ENCODE measurements at regions not wholly inside any gene's neighbourhood (a gene's known extent, or its start where the extent isn't known, plus 50 kb on each side); places are given as distances from the start of the nearest gene placed in this dataset.
"Not testable (repeated sequence)": the region's sequence is repeated elsewhere in the genome, so short reads cannot be mapped to it uniquely, and the experiment has no call there.

DNA sequence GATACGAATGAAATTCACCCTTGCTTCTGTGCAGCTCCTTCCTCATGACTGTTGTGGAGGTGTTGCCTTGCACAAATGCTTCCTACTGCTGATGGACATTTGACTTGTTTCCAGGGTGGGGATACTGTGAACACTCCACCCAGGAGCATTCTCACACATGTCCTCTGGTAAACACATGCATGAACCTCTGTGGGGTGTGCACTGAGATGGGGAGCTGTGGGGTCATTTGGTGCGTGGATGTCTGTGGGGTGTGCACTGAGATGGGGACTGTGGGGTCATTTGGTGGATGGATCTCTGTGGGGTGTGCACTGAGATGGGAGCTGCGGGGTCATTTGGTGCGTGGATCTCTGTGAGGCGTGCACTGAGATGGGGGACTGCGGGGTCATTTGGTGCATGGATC lies 72.9 kb upstream of the IRX4 start:
- no peak for ATAC-seq
- no peak for DNase-seq

DNA sequence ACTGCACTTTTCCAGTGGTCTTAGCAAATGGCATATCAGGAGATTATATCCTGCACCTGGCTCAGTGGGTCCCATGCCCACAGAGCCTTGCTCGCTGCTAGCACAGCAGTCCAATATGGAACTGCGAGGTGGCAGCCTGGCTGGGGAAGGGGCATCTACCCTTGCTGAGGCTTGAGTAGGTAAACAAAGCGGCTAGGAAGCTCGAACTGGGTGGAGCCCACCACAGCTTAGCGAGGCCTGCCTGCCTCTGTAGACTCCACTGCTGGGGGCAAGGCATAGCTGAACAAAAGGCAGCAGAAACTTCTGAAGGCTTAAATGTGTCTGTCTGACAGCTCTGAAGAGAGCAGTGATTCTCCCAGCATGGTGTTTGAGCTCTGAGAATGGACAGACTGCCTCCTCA lies 71.0 kb upstream of the IRX4 start:
- not testable (repeated sequence) for DNase-seq, ATAC-seq

DNA sequence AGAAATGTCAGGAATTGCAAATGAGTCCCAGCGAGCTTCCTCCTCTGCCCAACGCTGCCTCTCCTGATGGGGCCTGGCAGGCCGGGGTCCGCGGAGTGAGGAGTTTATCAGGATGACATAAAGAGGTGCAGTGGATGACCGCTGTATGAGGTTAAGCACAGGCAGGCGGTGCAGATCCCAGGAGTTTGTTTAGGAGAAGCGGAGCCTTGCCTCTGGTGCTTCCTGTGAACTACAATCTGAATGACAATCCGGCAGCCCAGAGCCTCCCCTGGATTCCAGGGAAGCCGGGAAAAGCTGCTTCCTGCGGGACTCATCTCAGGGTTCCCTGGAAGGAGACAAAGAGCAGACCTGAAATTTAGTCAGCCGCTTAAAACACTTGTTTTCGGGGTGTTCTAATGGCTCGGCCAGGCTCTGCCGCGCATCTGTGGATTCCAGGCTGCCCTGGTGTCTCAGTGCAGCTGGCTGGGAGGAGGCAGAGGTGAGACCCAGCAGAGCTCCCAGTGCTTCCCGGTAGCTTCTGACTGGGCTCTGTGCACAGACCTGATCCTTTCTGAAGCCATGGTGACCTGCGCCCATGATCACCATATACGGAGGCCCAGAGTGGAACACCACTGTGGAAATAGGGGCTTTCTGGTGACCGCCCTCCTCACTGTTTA lies 69.8 kb upstream of the IRX4 start:
- no peak for ATAC-seq
- DNase-seq = no peak

DNA sequence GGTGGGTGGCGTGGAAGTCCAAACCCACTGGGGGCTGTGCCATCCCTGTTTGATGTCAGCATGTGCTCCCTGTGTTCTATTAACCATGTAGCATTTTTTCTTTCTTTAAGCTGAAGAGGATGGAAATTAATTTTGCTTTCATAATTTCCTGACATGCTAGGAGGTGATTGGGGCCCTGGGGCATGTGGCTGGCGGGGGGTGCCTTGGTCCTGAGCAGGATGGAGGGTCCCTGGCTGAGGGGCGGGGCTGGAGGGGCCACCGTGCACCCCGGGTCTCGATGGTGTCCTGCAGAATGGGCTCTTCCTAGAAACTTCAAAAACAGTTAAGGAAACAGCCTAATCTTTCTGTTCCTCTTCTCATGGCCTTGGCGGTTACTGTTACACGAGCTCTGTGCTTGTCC lies 69.3 kb upstream of the IRX4 start:
- ATAC-seq = peak; percentile 42
- DNase-seq = no peak

DNA sequence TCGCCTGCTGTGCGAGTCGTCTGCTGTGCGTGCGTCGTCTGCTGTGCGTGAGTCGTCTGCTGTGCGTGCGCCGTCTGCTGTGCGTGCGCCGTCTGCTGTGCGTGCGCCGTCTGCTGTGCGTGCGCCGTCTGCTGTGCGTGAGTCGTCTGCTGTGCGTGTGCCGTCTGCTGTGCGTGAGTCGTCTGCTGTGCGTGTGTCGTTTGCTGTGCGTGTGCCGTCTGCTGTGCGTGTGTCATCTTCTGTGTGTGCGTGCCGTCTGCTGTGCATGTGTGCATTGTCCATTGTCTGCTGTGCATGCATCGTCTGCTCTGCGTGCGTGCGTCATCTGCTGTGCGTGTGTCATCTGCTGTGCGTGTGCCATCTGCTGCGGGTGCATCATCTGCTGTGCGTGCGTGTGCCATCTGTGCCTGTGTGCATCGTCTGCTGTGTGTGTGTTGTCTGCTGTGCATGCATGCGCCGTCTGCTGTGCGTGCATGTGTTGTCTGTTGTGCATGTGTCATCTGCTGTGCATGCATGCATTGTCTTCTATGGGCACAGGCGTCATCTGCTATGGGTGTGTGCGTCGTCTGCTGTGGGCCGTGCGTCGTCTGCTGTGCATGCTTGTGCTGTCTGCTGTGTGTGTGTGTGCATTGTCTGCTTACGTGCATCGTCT lies 68.6 kb upstream of the IRX4 start:
- no peak for ATAC-seq

DNA sequence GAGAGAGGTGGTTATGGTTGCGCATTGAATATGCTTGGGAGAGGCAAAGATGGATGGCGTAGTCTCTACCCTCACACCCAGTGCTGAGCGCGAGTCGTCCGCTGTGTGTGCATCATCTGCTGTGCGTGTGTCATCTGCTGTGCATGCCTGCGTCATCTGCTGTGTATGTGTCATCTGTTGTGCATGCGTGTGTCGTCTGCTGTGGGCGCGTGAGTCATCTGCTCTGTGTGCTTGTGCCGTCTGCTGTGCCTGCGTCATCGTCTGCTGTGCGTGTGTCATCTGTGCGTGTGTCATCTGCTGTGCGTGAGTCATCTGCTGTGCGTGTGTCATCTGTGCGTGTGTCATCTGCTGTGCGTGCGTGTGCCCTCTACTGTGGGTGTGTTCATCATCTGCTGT lies 68.0 kb upstream of the IRX4 start:
- DNase-seq = no peak
- ATAC-seq = no peak

More for the DNA sequence above, 68.6 kb upstream of the IRX4 start:
- DNase-seq = no peak

DNA sequence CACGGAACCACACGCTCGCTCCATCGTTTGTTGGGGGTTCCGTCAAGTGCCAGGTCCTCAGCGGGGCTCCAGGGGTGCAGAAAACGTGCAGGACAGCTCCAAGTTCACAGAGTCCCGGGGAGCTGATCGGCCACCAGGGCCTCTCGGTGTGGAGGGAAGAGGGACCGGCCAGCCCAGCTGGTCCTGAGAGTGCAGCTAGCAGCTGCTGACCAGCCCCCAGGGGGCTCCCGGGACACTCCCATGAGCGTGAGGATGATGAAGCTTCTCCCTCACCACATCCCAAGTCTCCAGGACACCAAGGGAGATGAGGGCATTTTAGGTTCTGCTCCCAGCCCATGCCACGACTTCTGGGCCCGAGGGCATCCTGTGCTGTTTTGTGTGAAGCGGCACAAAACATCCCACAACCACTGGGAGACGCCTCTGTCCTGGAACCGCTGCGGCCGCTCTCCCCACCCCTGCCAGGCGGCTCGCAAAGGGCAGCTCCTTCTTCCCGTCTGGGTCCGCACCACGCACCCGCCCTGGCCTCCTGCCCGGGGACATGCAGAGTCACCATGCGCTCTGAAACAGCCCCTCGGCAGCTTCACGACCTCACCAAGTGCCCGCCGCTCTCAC lies 67.5 kb upstream of the IRX4 start:
- no peak for ATAC-seq
- no peak for DNase-seq

DNA sequence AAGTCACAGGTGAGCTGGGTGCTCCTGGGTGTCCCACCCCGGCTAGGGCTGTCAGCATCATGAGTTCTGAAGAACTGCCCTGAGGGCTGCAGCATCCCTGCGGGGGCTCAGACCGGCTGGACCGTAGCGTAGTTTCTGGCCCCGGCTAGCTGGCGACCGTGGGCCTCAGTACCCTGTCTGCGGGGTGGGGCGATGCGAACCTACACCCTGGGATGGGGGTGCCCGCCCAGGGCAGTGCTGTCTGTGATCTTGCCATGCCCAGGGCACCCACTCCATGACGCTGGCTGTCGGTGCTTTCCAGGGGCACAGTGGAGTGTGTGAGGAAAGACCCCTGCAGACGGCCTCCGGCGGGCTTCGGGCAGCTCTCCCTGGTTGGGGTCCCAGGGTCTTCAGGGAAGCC lies 66.5 kb upstream of the IRX4 start:
- ATAC-seq = no peak
- DNase-seq = no peak

DNA sequence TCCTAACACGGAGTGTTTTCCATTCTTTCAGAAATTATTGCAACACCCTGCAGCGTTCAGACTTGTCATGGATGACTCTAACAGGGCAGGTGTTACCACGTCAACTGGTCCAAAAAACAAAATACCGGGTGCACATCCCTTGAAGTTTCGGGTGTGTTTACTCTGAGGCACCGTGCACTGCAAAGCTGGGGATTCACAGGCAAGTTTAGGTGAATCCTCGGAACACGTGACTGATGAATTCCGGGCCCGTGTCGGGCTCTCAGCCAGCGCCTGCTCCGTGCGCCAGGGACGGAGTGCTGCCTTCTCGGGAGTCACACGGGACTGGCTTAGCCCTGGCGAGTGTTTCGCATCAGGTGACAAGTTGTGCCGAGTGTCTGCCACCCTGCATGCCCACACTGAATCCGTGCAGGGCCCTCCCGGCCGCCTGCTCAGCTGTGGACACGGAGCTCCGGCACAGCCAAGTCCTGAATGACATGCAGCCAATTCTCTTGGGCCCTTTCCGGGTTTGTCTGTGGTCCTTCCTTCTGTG lies 66.0 kb upstream of the IRX4 start:
- DNase-seq (no peak), ATAC-seq (no peak)

DNA sequence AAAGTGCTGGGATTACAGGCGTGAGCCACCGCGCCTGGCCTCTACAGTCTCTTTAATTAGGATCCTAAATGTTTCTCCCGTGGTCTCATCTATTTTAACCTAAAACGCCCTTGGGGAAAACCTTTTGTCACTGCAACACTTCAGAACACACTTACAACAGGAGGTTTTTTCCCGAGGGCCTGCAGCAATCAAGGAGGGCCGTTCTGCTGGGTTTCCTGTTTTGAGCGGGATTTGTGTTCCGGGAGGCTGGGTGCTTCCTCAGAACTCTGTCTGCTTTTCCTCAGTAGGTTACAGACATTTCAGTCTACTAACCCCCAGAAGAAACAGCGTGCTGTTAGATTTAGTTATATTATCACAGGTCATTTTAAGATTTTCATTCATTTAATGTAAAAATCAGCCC lies 65.4 kb upstream of the IRX4 start:
- ATAC-seq (no peak), DNase-seq (no peak)

DNA sequence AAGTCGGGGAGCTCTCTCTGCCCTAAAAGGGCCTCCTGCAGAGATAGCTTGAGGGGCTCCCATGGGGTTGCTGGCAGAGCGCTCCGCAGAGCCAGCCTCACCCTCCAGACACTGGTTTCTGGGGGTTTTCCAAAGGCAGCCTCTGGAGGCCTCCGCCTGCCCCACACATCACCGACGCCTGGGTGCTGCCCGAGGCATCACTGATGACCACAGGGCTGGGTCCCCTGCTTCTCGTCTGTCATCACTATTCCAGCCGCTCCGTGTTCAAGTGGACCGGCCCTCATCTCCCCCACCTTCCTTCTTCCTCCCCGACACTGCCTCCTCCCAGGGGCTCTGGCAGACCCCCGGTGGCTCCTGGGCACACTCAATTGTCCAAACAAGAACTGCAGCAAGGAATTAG lies 64.1 kb upstream of the IRX4 start:
- ATAC-seq (no peak), DNase-seq (no peak)

DNA sequence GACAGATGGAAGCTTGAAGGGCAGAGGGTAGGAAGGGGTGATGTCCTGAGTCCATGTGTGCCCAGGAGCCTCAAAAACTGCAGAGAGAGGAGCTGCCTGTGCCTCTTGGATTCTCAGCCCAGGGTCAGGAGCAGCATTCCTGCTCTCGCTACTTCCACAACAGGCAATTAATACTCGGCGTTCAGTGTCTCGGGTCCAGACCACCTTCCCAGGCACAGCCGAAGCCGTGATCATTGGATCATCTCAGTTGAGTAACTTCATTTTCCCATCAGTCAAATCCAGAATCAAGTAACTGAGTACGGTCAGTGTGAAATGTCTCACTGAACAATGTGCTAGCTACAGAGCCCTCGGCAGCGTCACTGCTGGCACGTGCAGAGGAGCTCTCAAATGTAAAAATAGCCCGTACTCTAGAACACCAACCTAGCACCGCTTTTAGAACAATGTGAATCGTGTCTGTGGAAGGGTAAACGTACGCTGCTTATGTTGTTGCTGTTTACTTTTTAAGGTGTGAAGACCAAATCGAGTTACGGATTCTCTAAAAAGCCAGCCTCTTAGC lies 63.5 kb upstream of the IRX4 start:
- DNase-seq (no peak), ATAC-seq (no peak)

DNA sequence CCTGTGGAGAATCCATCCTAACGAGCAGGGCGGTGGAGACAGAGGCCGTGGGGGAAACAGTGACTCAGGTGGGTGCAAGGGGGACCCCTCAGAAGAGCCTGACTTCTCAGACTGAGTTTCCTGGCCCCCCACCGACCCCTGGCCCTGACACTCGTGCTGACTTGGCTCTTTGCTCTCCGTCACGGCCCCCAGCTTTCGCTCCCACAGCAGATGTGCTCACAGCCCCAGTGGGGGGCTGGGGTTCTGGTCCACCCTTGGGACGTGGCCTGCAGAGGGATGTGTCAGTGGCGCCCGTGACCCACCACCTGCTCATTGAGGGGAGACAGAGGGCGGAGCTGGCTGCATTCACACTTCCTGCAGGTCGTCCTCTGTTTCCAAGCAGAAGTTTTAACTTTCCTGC lies 62.9 kb upstream of the IRX4 start:
- DNase-seq (no peak), ATAC-seq (no peak)

DNA sequence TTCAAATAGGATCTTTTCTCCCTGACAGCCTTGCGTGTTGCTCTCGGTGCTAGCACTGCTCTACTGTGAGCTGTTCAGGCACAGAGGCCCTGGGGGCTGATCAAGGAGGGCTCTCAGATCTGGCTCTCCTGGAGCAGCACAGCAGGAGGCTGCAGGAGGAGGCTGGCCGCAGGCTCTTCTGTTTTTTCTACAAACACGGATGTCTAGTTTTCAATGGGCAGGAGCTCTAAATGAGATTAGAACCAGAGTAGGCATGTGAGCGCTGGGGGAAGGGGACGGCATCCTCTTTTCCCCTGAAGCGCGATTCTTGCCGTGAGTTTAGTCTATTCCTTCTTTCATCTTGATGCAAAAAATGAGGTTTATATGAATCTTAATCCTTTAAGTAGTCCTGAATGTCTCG lies 61.7 kb upstream of the IRX4 start:
- no peak for DNase-seq
- ATAC-seq = no peak

DNA sequence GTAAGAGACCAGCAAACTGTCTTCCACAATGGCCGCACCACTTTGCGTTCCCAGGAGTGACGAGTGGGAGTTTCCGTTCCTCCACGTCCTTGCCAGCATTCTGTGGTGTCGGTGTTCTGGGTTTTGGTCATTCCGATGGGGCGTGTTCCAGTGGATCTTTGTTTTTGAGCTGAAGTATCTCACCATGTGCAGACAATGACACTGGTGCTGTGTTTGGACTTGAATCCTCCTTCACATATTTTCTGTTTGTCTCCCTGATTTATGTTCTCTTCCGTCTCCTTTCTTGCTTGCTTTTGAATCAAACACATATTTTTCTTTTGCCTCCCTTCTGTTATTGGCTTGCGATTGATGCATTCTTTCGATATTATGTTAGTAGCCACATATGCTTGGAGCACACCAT lies 60.8 kb upstream of the IRX4 start:
- ATAC-seq (no peak), DNase-seq (no peak)

DNA sequence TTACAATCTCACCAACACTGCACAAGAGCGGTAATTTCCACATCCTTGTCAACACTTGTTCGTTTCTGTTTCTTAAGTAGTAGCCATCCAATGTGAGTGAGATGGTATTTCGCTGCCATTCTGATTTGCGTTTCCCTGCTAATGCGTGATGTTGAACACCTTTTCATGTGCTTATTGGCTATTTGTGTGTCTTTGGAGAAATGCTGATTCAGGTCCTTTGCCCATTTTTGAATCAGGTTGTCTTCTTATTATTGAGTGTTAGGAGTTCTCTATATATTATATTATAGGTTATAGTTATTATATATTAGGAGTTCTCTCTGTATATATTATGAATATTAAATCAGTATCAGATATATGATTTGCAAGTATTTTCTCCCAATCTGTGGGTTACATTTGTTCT lies 59.9 kb upstream of the IRX4 start:
- no peak for DNase-seq
- no peak for ATAC-seq

DNA sequence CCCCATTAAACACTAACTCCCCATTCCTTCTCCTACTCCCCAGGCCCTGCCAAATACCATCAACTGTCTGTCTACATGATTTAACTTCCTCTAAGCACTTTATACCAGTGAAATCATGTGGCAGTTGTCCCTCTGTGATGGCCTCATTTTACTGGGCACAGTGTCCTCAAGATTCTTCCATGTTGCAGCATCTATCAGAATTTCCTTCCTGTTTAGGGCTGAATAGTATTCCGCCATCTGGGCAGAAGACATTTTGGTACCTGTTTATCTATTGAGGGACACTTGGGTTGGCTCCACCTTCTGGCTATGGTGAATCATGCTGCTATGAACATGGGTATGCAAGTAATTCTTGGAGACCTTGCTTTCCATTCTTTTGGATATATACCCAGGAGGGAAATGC lies 59.4 kb upstream of the IRX4 start:
- DNase-seq (no peak), ATAC-seq (no peak)

DNA sequence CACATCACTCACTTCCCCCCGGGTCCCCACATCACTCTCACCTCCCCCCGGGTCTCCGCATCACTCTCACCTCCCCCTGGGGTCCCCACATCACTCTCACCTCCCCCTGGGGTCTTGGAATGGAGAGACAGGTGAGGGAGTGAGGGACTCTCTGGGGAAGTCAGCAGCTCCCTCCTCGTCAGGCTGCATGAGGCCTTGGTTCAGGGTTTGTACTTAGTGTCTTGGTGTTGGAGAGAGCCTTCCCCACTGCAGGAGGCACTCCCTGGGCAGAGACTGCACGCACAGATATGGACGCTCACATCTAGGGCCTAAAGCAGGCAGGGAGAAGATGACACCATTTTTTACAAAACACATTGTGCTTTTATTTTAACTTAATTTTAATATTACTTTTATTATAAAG lies 56.5 kb upstream of the IRX4 start:
- ATAC-seq = no peak
- DNase-seq = no peak

DNA sequence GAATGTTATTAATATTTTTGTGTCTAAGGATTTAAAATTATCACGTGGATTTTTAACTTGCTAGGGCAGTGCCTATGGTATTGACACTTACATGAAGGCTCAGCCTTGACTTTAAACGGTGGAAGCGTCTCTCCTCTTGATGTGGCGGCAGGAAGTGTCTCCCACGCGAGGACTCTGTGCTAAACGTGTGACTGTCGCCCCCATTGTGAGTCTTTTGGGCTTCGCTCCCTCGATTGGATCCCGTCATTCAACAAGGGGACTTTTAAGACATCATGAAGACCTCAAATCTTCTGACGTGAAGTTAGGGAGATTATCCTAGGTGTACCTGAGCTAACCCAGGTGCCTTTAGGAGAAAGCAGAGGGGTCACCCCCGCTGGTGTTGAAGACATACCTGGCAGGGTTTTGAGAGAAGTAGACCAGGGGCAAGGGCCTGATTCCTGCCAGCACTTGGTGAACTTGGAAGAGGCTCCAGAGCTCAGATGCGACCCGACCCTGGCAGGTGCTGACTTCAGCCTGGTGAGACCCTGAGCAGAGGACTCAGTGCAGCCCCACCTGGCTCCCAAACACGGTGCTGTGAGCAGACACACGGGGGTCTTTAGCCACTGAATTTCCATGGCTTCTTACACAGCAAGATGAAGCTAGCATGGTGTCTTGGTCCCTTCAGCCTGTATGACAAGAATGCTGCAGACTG lies 55.7 kb upstream of the IRX4 start:
- no peak for DNase-seq
- no peak for ATAC-seq

DNA sequence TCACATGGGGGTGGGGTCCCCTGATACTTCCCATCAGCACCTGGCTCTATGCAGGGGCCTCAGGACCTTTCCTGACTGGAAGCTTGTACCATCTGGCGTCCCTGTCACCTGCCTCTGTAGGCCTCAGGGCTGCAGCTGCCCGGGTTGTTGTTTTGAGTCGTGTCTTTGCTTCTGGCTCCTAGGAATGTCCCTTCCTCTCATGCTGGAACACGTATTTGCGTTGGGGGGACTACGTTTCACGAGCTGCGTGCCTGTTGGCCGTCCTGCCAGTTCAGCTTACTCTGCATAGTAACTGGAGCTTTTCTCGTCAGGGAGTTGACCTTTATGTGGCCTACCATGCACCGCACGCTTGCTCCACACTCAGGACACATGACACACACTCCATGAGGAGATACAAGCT lies 54.9 kb upstream of the IRX4 start:
- DNase-seq = no peak
- ATAC-seq = no peak

DNA sequence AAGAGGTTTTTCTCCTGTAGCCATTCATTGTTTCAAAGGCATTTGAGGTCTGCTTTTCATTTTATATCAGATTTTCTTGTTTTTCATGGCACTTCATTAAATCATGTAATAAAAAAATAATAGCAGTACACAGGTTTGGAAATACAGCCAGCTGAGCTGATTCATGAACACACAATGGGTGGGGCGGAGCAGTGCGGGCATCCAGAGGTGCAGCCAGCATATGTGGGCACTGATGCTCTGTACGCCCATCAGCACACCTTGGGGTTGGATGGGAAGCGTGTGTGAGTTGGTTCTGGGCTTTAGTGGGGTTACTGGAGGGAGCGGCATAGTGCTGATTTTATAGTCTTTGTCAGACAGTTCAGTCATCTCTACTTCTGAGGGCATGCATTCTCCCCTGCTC lies 54.2 kb upstream of the IRX4 start:
- DNase-seq = no peak
- ATAC-seq = no peak

DNA sequence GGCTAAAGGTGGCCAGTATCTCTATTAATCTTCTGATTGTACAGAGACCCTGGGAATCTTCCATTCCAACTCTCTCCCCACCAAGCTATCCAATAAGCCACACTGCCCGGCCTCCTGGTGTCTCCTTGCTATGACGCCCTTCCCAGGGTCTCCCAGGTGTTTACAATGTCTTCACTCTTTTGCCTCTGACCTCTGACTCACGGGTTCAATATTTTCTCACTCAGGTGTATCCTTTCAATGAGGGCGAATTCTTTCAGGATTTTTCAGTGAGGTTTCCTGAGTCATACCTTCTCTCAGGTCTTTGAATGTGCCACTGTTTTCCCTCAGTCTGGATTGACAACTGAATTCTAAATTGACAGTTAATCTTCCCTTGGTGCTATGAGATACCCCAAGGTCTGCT lies 53.7 kb upstream of the IRX4 start:
- ATAC-seq (no peak), DNase-seq (no peak)
